A549 (cell line): ENCODE measurements at regions not wholly inside any gene's neighbourhood (a gene's known extent, or its start where the extent isn't known, plus 50 kb on each side); places are given as distances from the start of the nearest gene placed in this dataset.

Experiments
- CHD2 ChIP-seq: fragments of 150-350 bp; IDR thresholded peaks from 2 replicates; pipeline ENCODE4 v1.6.1; 2014; ENCODE audit warnings: low read length; ENCODE audit not compliant: partially characterized antibody
- EP300 ChIP-seq, 2 experiments: fragments of >200 bp; sonication (Bioruptor Twin); formaldehyde crosslinking; IDR thresholded peaks; 2 replicates in 1 of 2; 3 replicates in 1 of 2; pipeline ENCODE4 v1.6.1; 2016 to 2017
- MAZ ChIP-seq: fragments of 150-350 bp; IDR thresholded peaks from 2 replicates; pipeline ENCODE4 v1.6.1; 2014; ENCODE audit warnings: antibody characterized with exemption, low read depth, low read length, borderline replicate concordance
- NFE2L2 ChIP-seq: fragments of 150-350 bp; conservative IDR thresholded peaks from 2 replicates; pipeline ENCODE4 v1.6.1; 2014; ENCODE audit warnings: low read length
- POLR2A ChIP-seq: IDR thresholded peaks from 2 replicates; pipeline ENCODE4 v1.6.1; 2012; ENCODE audit warnings: mild to moderate bottlenecking, low read length
- POLR2AphosphoS2 ChIP-seq: conservative IDR thresholded peaks from 2 replicates; pipeline ENCODE4 v1.6.1; 2012; ENCODE audit warnings: low read length, improper control_type of control experiment, inconsistent platforms
- RAD21 ChIP-seq, 2 experiments: fragments of >200 bp in 1 of 2; sonication (Bioruptor Twin) in 1 of 2; formaldehyde crosslinking in 1 of 2; IDR thresholded peaks in 1 of 2; conservative IDR thresholded peaks in 1 of 2; 2 replicates in 1 of 2; 3 replicates in 1 of 2; pipeline ENCODE4 v1.6.1; 2012 to 2018; ENCODE audit warnings: inconsistent platforms in 1 of 2
- TF ChIP-seq, protein P1 (sequence below): fragments of >200 bp; sonication (Bioruptor Twin); formaldehyde crosslinking; IDR thresholded peaks from 3 replicates; pipeline ENCODE4 v1.5.1; 2016
- TF ChIP-seq, protein P2 (sequence below): fragments of 200-600 bp; sonication (generic); IDR thresholded peaks from 2 replicates; pipeline ENCODE4 v1.6.1; 2016; ENCODE audit warnings: antibody characterized with exemption, mild to moderate bottlenecking, moderate library complexity

DNA sequence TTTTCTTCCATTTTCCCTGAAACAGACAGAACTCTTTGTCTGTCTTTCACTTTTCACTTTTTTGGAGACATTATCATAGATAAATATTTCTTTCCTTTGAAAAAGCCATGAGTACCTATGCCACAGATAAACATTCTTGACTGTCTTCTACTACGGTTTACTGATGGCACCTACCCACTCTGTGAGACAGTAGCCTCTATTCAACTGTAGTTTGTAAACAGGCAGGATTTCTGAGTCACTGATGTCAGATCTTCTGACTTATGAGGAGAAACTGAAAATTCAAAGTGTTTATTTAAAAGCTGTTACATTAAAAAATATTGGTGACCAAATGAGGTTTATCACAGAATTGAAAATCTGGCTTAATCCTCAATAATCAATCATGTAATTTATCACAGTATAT is 658.4 kb downstream of the TOX3 start:
- TF ChIP-seq POLR2AphosphoS2 (no peak), RAD21 (conservative IDR thresholded peaks at IDR 0.05 in 1 of 2, IDR thresholded peaks at IDR 0.05 in 1 of 2) (no peak), MAZ (no peak), POLR2A (no peak), CHD2 (no peak), EP300 (IDR thresholded peaks at IDR 0.05) (no peak), NFE2L2 (no peak)
- TF ChIP-seq, protein P1, sequence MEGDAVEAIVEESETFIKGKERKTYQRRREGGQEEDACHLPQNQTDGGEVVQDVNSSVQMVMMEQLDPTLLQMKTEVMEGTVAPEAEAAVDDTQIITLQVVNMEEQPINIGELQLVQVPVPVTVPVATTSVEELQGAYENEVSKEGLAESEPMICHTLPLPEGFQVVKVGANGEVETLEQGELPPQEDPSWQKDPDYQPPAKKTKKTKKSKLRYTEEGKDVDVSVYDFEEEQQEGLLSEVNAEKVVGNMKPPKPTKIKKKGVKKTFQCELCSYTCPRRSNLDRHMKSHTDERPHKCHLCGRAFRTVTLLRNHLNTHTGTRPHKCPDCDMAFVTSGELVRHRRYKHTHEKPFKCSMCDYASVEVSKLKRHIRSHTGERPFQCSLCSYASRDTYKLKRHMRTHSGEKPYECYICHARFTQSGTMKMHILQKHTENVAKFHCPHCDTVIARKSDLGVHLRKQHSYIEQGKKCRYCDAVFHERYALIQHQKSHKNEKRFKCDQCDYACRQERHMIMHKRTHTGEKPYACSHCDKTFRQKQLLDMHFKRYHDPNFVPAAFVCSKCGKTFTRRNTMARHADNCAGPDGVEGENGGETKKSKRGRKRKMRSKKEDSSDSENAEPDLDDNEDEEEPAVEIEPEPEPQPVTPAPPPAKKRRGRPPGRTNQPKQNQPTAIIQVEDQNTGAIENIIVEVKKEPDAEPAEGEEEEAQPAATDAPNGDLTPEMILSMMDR = no peak
- TF ChIP-seq, protein P2, sequence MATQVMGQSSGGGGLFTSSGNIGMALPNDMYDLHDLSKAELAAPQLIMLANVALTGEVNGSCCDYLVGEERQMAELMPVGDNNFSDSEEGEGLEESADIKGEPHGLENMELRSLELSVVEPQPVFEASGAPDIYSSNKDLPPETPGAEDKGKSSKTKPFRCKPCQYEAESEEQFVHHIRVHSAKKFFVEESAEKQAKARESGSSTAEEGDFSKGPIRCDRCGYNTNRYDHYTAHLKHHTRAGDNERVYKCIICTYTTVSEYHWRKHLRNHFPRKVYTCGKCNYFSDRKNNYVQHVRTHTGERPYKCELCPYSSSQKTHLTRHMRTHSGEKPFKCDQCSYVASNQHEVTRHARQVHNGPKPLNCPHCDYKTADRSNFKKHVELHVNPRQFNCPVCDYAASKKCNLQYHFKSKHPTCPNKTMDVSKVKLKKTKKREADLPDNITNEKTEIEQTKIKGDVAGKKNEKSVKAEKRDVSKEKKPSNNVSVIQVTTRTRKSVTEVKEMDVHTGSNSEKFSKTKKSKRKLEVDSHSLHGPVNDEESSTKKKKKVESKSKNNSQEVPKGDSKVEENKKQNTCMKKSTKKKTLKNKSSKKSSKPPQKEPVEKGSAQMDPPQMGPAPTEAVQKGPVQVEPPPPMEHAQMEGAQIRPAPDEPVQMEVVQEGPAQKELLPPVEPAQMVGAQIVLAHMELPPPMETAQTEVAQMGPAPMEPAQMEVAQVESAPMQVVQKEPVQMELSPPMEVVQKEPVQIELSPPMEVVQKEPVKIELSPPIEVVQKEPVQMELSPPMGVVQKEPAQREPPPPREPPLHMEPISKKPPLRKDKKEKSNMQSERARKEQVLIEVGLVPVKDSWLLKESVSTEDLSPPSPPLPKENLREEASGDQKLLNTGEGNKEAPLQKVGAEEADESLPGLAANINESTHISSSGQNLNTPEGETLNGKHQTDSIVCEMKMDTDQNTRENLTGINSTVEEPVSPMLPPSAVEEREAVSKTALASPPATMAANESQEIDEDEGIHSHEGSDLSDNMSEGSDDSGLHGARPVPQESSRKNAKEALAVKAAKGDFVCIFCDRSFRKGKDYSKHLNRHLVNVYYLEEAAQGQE = no peak
